Heart right ventricle (tissue), 16 donors: ENCODE measurements at regions not wholly inside any gene's neighbourhood (a gene's known extent, or its start where the extent isn't known, plus 50 kb on each side); places are given as distances from the start of the nearest gene placed in this dataset.
A peak's percentile ranks its signal among the peaks of the same experiment; 100 is the strongest.
"Not testable (repeated sequence)": the region's sequence is repeated elsewhere in the genome, so short reads cannot be mapped to it uniquely, and the experiment has no call there.

Experiments used
- ATAC-seq, 8 donors: fragments of 200-7000 bp; cut with Tn5 transposase; one replicate each; pipeline ENCODE4 v1.9.1; 2020; ENCODE audit warnings: mild to moderate bottlenecking in 8 of 8, moderate library complexity in 8 of 8, moderate number of reproducible peaks in 1 of 8
- DNase-seq, 2 donors: peaks; one replicate each; pipeline ENCODE4 v3.0.0-alpha.2; 2020
- H3K27ac ChIP-seq, 10 donors: fragments of 200-600 bp; sonication (generic) in 2 of 10; one replicate each; pipeline versions ENCODE4 v1.5.0 to v1.8.0; 2020 to 2022; ENCODE audit warnings: mild to moderate bottlenecking in 3 of 10
- H3K27me3 ChIP-seq, 7 donors: fragments of 200-600 bp; one replicate each; pipeline ENCODE4 v1.8.0; 2021 to 2022; ENCODE audit warnings: mild to moderate bottlenecking in 2 of 7
- H3K36me3 ChIP-seq, 9 donors: fragments of 200-600 bp; sonication (generic) in 1 of 9; one replicate each; pipeline versions ENCODE4 v1.5.0 to v1.8.0; 2020 to 2022; ENCODE audit warnings: mild to moderate bottlenecking in 2 of 9
- H3K4me1 ChIP-seq, 9 donors: fragments of 200-600 bp; sonication (generic) in 1 of 9; one replicate each; pipeline versions ENCODE4 v1.5.0 to v1.8.0; 2020 to 2022; ENCODE audit warnings: mild to moderate bottlenecking in 4 of 9
- H3K4me3 ChIP-seq, 10 donors: fragments of 200-600 bp; sonication (generic) in 2 of 10; one replicate each; pipeline versions ENCODE4 v1.5.0 to v1.8.0; 2020 to 2022; ENCODE audit warnings: mild to moderate bottlenecking in 7 of 10, moderate library complexity in 2 of 10
- H3K9me3 ChIP-seq, 11 donors: fragments of 200-600 bp in 10 of 11; sonication (generic) in 2 of 11; one replicate each; pipeline versions ENCODE4 v1.5.0 to v1.8.0; 2013 to 2022; ENCODE audit warnings: mild to moderate bottlenecking in 2 of 11, control low read depth in 1 of 11, moderate library complexity in 1 of 11
- CTCF ChIP-seq, 9 donors: fragments of 200-600 bp; sonication (generic) in 2 of 9; IDR thresholded peaks; one replicate each; pipeline versions ENCODE4 v1.5.0 to v1.8.0; 2021 to 2022; ENCODE audit warnings: antibody characterized with exemption in 9 of 9, mild to moderate bottlenecking in 5 of 9, moderate library complexity in 1 of 9
- WGBS, 2 donors: extraction: QIAGEN DNeasy Blood & Tissue Kit; methylation state at CpG; one replicate each; pipeline ENCODE4 v1.1.7; 2013; ENCODE audit warnings: inconsistent platforms in 1 of 2; 5-methylcytosine and 5-hydroxymethylcytosine counted together
- intact Hi-C, 10 donors: fragments of 100-400 bp; cut with DNase I; formaldehyde crosslinking; loops; one replicate each; pipeline versions ENCODE4 v1.11.1 to v1.14.2; 2022
- donor health status: Arrhythmogenic right ventricular cardiomyopathy.
- donor health status: ischemic (EF 13 %, LVEDD 7.1; RV severe dilation, severe dysfunction).
- donor health status: healthy with polysubstance abuse.
- donor health status: DM: no; HTN: yes; CAD: no.
- donor health status: DM: no; HTN: no; CAD: no.
- donor health status: ischemic (EF 25% LVEDD 6.9; RV normal size, moderate dysfunction).
- donor health status: ischemic (EF 25% LVEDD 5.7; RV mildly dilated, moderate dysfunction).
- donor health status: healthy.
- donor health status: DM: yes; HTN: yes; CAD: no.
- donor health status: Ischemic cardiomyopathy.
- donor health status: ischemic (EF 35%, LVEDD 5.7; RV mildly dilated, moderate dysfunction).
- donor health status: nonischemic (EF 11% LVEDD 7.7; RV severe dilation, severe dysfunction).
- donor health status: DM: yes; HTN: yes; CAD: no.
- donor health status: PGD.
- donor health status: ischemic (EF 29% LVEDD 5.4; RV normal size, mild dysfunction).
- donor health status: nonischemic (EF 23%, LVEDD 6.1; RV moderate dilation, normal function).

- DNase-seq (no peak), ATAC-seq (no peak)
- Histone ChIP-seq H3K4me1 (peaks cover 0 to 13% (median 0%) of the 10 kb centered on the region in 9 donors), H3K9me3 (peaks cover 0 to 2% (median 0%) of the 10 kb centered on the region in 11 donors), H3K27ac (no peak overlapping the region), H3K4me3 (no peak overlapping the region), H3K36me3 (no peaks in the 10 kb centered on the region), H3K27me3 (no peaks in the 10 kb centered on the region)
- intact Hi-C loops = no loop called here
- TF ChIP-seq CTCF (IDR thresholded peaks at IDR 0.05) = no peak
- WGBS, 2 donors = 92 to 93% methylated on average over 2 of the region's 2 CpGs
These were observed 90.1 kb downstream of the TMCO5A start for GRCh38 chr15:38024293-38025091.

DNA sequence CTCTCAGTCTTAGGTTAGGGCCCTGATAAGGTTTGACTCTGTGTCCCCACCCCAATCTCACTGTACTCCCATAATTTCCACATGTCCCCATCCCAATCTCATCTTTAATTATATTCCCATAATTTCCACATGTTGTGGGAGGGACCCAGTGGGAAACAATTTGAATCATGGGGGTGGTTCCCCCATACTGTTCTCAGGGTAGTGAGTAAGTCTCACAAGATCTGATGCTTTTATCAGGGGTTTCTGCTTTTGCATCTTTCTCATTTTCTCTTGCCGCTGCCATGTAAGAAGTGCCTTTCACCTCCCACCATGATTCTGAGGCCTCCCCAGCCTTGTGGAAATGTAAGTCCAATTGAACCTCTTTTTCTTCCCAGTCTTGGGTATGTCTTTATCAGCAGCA lies 91.2 kb downstream of the TMCO5A start:
- H3K36me3 ChIP-seq, H3K4me3 ChIP-seq, H3K9me3 ChIP-seq, ATAC-seq, H3K27ac ChIP-seq, intact Hi-C loops, H3K27me3 ChIP-seq, DNase-seq: not testable (repeated sequence)
- H3K4me1 ChIP-seq = peaks cover 0 to 16% (median 0%) of the 10 kb centered on the region in 9 donors
- 98 to 100% methylated on average over 1 of the region's 1 CpG for WGBS, 2 donors

- 52 to 56% methylated on average over 2 of the region's 2 CpGs for WGBS, 2 donors
These were observed 94.4 kb downstream of the TMCO5A start for GRCh38 chr15:38028869-38029268.

DNA sequence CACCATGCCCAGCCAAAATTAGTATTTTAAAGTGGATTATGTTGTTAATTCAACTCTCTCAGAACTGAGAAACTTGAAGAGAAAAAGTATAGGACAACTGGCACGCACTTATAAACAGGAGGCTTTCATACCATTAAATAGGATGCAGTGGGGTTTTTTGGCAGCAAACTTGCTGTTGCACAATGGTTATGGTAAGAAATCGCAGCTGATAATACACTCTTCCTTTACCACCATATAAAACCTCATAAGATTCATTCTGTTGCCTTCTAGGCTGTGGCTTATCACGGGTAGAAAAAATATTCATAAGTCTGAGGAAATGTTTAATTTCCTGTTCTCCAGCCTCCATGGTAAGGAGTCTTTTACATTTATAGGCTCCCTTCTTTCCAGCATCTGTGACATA lies 95.3 kb downstream of the TMCO5A start:
- H3K27ac ChIP-seq = no peak overlapping the region
- no peak for DNase-seq
- ATAC-seq = no peak
- no peak for TF ChIP-seq CTCF (IDR thresholded peaks at IDR 0.05)
- H3K9me3 ChIP-seq = no peaks in the 10 kb centered on the region
- no peaks in the 10 kb centered on the region for H3K36me3 ChIP-seq
- H3K4me1 ChIP-seq = peaks cover 0 to 16% (median 0%) of the 10 kb centered on the region in 9 donors
- H3K27me3 ChIP-seq = peaks cover 0 to 3% (median 0%) of the 10 kb centered on the region in 7 donors
- 66 to 73% methylated on average over 3 of the region's 3 CpGs for WGBS, 2 donors
- intact Hi-C loops = loop anchor here in 1 of 10 donors (10.0 kb wide), 1 partner anchor 65 kb away; no protein-coding TSS in a partner anchor
- H3K4me3 ChIP-seq = no peak overlapping the region

More at GRCh38 chr15:38028869-38029268, 94.4 kb downstream of the TMCO5A start:
- ATAC-seq (no peak), DNase-seq (no peak)
- Histone ChIP-seq H3K27ac (no peak overlapping the region), H3K27me3 (no peaks in the 10 kb centered on the region), H3K9me3 (no peaks in the 10 kb centered on the region), H3K4me3 (no peak overlapping the region), H3K36me3 (no peaks in the 10 kb centered on the region), H3K4me1 (peaks cover 0 to 16% (median 0%) of the 10 kb centered on the region in 9 donors)
- intact Hi-C loops = no loop called here
- TF ChIP-seq CTCF (IDR thresholded peaks at IDR 0.05) = peak in 1 of 9 donors; percentile 13

GRCh38 chr15:38030609-38031008 lies 96.2 kb downstream of the TMCO5A start:
- Histone ChIP-seq H3K27me3 (peaks cover 0 to 6% (median 0%) of the 10 kb centered on the region in 7 donors), H3K27ac (no peak overlapping the region), H3K4me3 (no peak overlapping the region), H3K9me3 (no peaks in the 10 kb centered on the region), H3K4me1 (peaks cover 0 to 16% (median 0%) of the 10 kb centered on the region in 9 donors), H3K36me3 (no peaks in the 10 kb centered on the region)
- no peak for ATAC-seq
- 92 to 94% methylated on average over 4 of the region's 4 CpGs for WGBS, 2 donors
- no peak for TF ChIP-seq CTCF (IDR thresholded peaks at IDR 0.05)
- intact Hi-C loops = loop anchor here in 1 of 10 donors (10.0 kb wide), 1 partner anchor 64 kb away; no protein-coding TSS in a partner anchor
- DNase-seq = no peak
